ENCODE measurements at regions not wholly inside any gene's neighbourhood (a gene's known extent, or its start where the extent isn't known, plus 50 kb on each side); places are given as distances from the start of the nearest gene placed in this dataset.

DNA sequence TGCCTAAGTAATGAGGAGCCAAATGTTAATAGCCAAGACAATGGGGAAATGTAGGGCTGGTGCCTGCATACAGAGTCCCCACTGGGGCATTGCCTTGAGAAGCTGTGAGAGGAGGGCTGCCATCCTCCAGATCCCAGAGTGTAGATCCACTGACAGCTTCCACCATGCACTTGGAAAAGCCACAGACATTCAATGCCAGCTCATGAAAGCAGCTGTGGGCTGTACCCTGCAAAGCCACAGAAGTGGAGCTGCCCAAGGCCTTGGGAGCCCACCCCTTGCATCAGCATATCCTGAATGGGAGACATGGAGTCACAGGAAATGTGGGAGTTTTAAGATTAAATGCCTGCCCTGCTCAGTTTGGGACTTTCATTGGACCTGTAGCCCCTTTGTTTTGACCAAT lies 244.7 kb downstream of the BTG1 start:
- no peak for DNase-seq
- Histone ChIP-seq H3K27me3 (ENCODE audit: low read depth) (no peaks in the 10 kb centered on the region), H3K27ac (replicated peaks) (no peak overlapping the region), H3K36me3 (no peaks in the 10 kb centered on the region), H3K4me3 (no peak overlapping the region), H3K4me1 (peaks cover 19% of the 10 kb centered on the region), H3K9me3 (replicated peaks) (peaks cover 8% of the 10 kb centered on the region)
- no peak for TF ChIP-seq CTCF (IDR thresholded peaks at IDR 0.05; ENCODE audit: borderline replicate concordance)
- intact Hi-C loops (cut with micrococcal nuclease), result no loop called here

GRCh38 chr12:91899056-91899455 lies 246.6 kb downstream of the BTG1 start:
- no peak for TF ChIP-seq CTCF (IDR thresholded peaks at IDR 0.05; ENCODE audit: borderline replicate concordance)
- Histone ChIP-seq H3K4me1 (peaks cover 20% of the 10 kb centered on the region), H3K4me3 (no peak overlapping the region), H3K27ac (replicated peaks) (no peak overlapping the region), H3K27me3 (ENCODE audit: low read depth) (no peaks in the 10 kb centered on the region), H3K9me3 (replicated peaks) (peaks cover 8% of the 10 kb centered on the region), H3K36me3 (no peaks in the 10 kb centered on the region)
- intact Hi-C loops (cut with micrococcal nuclease), result no loop called here
- no peak for DNase-seq

DNA sequence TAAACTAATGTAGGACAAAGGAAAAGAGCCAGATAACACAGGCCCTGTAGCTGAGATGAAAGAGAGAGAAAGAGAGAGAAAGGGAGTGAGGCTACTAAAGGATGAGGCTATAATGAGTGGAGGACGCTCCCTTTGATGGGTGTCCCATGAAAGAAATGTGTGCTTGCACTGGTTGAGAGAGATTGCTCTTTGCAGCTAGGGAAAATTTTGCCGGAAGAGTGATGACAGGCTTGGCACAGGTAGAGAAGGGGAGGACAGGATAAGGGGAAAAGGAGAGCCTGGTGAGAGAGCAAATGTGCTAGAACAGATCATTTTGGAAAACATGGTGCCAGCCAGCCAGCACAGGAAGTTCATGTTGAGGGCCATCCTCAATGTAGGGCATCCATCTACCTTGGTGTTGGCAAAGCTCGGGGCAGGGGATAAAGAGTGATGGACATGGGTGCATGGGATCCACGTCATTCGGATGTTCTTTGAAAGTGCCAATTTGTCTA lies 248.6 kb downstream of the BTG1 start:
- H3K4me3 ChIP-seq, result no peak overlapping the region

DNA sequence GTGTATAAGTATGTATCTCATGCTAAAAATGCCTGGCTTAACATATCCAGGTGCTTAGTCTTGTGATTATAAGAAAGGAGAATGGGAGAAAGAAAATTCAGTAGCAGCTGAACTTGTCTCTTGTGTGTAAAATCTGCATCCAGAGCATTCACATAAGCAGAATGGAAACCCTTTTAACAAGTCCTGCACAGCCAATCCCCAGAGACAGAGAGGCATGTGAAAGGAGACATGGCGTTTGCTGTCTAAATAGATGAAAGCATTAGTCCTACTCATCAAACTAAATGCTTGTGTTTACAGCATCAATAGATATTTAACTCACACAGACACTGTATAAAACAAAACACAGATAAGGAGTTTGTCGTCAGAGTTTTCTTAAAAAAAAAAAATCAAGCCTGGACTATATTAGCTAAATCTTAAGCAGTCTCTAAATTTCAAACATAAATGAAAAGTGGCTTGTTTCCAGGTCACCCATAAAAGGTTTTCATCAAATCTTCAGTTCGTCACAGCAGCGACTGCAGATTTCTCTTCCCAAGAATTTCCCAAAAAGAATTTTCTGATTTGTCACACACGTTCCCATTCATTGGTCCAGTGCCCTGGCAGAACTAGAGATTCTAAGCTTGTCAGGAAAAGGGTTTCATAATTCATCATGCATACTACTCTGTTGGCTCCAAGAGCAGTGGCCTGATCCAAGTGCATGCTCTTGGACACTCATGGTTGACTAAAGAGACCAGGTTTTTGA lies 249.2 kb downstream of the BTG1 start:
- H3K4me1 ChIP-seq, result peaks cover 24% of the 10 kb centered on the region
- H3K9me3 ChIP-seq (replicated peaks), result no peaks in the 10 kb centered on the region
- no peaks in the 10 kb centered on the region for H3K36me3 ChIP-seq
- intact Hi-C loops (cut with micrococcal nuclease), result no loop called here
- H3K4me3 ChIP-seq, result no peak overlapping the region
- no peak overlapping the region for H3K27ac ChIP-seq (replicated peaks)
- DNase-seq, result no peak
- TF ChIP-seq CTCF (IDR thresholded peaks at IDR 0.05; ENCODE audit: borderline replicate concordance), result no peak
- no peaks in the 10 kb centered on the region for H3K27me3 ChIP-seq (ENCODE audit: low read depth)

More for the DNA sequence above, 248.6 kb downstream of the BTG1 start:
- Histone ChIP-seq H3K4me1 (peaks cover 24% of the 10 kb centered on the region), H3K27ac (replicated peaks) (no peak overlapping the region), H3K9me3 (replicated peaks) (no peaks in the 10 kb centered on the region), H3K36me3 (no peaks in the 10 kb centered on the region), H3K27me3 (ENCODE audit: low read depth) (no peaks in the 10 kb centered on the region)
- DNase-seq, result no peak
- TF ChIP-seq CTCF (IDR thresholded peaks at IDR 0.05; ENCODE audit: borderline replicate concordance), result no peak
- intact Hi-C loops (cut with micrococcal nuclease), result no loop called here

DNA sequence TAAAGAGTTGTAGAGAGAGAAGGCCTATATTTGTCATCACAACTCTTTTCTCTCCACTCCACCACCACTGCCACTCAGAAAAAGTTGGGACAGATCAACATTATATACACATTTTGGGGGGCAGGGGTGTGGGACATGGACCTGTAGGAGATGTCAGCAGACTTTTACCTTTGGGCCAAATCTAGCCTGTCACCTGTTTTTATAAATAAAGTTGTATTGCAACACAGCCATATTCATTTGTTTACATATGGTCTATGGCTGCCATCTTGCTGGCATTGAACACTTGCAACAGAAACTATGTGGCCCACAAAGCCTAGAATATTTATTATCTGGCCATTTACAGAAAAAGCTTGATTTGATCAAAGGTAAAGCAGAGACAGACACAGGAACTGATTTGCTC lies 250.7 kb downstream of the BTG1 start:
- no peaks in the 10 kb centered on the region for H3K27me3 ChIP-seq (ENCODE audit: low read depth)
- no peak for DNase-seq
- no peak overlapping the region for H3K27ac ChIP-seq (replicated peaks)
- no peak overlapping the region for H3K4me3 ChIP-seq
- TF ChIP-seq CTCF (IDR thresholded peaks at IDR 0.05; ENCODE audit: borderline replicate concordance), result no peak
- intact Hi-C loops (cut with micrococcal nuclease), result no loop called here
- no peaks in the 10 kb centered on the region for H3K9me3 ChIP-seq (replicated peaks)
- no peaks in the 10 kb centered on the region for H3K36me3 ChIP-seq
- H3K4me1 ChIP-seq, result peaks cover 24% of the 10 kb centered on the region

All from left ventricle myocardium inferior (tissue), 1 donor.